Hepatocyte (in vitro differentiated cells): ENCODE measurements at regions not wholly inside any gene's neighbourhood (a gene's known extent, or its start where the extent isn't known, plus 50 kb on each side); places are given as distances from the start of the nearest gene placed in this dataset.

Source experiments
- CTCF ChIP-seq: fragments of 200-600 bp; sonication (generic); IDR thresholded peaks from 2 replicates; pipeline ENCODE4 v1.5.1; 2016; ENCODE audit warnings: antibody characterized with exemption, mild to moderate bottlenecking; ENCODE audit not compliant: poor library complexity
- EZH2 ChIP-seq: fragments of 200-600 bp; sonication (generic); IDR thresholded peaks from 2 replicates; pipeline ENCODE4 v1.6.1; 2016; ENCODE audit warnings: antibody characterized with exemption, mild to moderate bottlenecking, borderline replicate concordance
- EZH2phosphoT487 ChIP-seq: fragments of 200-600 bp; sonication (generic); IDR thresholded peaks from one replicate; pipeline ENCODE4 v1.6.1; 2018; ENCODE audit warnings: antibody characterized with exemption, mild to moderate bottlenecking, low read depth, moderate library complexity; ENCODE audit not compliant: unreplicated experiment, severe bottlenecking

- TF ChIP-seq CTCF, result no peak
- TF ChIP-seq EZH2, result no peak
- no peak for TF ChIP-seq EZH2phosphoT487
These were observed 539.4 kb upstream of the ID2 start for GRCh38 chr2:8142461-8142860.
